GM12873 (cell line): ENCODE measurements at regions not wholly inside any gene's neighbourhood (a gene's known extent, or its start where the extent isn't known, plus 50 kb on each side); places are given as distances from the start of the nearest gene placed in this dataset.

Source experiments
- CTCF ChIP-seq: IDR thresholded peaks from 2 replicates; pipeline ENCODE4 v1.5.1; 2012; ENCODE audit warnings: low read depth, mild to moderate bottlenecking, moderate library complexity, low read length, control low read depth; ENCODE audit not compliant: insufficient read depth; ENCODE audit errors: missing control alignments

- no peak for TF ChIP-seq CTCF
These were observed 446.0 kb upstream of the MEX3C start for GRCh38 chr18:51643483-51643882.

GRCh38 chr18:51645607-51646006 lies 448.1 kb upstream of the MEX3C start:
- no peak for TF ChIP-seq CTCF

- TF ChIP-seq CTCF, result no peak
These were observed 449.9 kb upstream of the MEX3C start for GRCh38 chr18:51647346-51647745.

- TF ChIP-seq CTCF, result no peak
These were observed 450.5 kb upstream of the MEX3C start for GRCh38 chr18:51647942-51648341.

- TF ChIP-seq CTCF, result no peak
These were observed 452.3 kb upstream of the MEX3C start for GRCh38 chr18:51649796-51650195.

- TF ChIP-seq CTCF, result no peak
These were observed 454.3 kb upstream of the MEX3C start for GRCh38 chr18:51651761-51652160.

- TF ChIP-seq CTCF, result no peak
These were observed 456.2 kb upstream of the MEX3C start for GRCh38 chr18:51653507-51654213.
